Mesothelial cell of epicardium (in vitro differentiated cells): ENCODE measurements at regions not wholly inside any gene's neighbourhood (a gene's known extent, or its start where the extent isn't known, plus 50 kb on each side); places are given as distances from the start of the nearest gene placed in this dataset.
A peak's percentile ranks its signal among the peaks of the same experiment; 100 is the strongest.

Experiments used
- DNase-seq, 2 experiments: peaks; one replicate each; pipeline ENCODE4 v3.0.0; 2021; ENCODE audit warnings: low spot score in 2 of 2; ENCODE audit not compliant: unreplicated experiment in 2 of 2
- H3K27ac Mint-ChIP-seq: 2 replicates; pipeline ENCODE4 v1.8.0; 2021; ENCODE audit warnings: mixed read lengths
- H3K27me3 Mint-ChIP-seq: 2 replicates; pipeline ENCODE4 v1.8.0; 2021; ENCODE audit warnings: low read depth, mixed read lengths
- H3K36me3 Mint-ChIP-seq: 2 replicates; pipeline ENCODE4 v1.8.0; 2021; ENCODE audit warnings: mixed read lengths
- H3K4me1 Mint-ChIP-seq: 2 replicates; pipeline ENCODE4 v1.8.0; 2021; ENCODE audit warnings: mixed read lengths
- H3K4me3 Mint-ChIP-seq: 2 replicates; pipeline ENCODE4 v1.8.0; 2021; ENCODE audit warnings: mild to moderate bottlenecking, moderate library complexity, mixed read lengths
- H3K9me3 Mint-ChIP-seq: 2 replicates; pipeline ENCODE4 v1.8.0; 2021; ENCODE audit warnings: mixed read lengths
- TF ChIP-seq, protein P1 (sequence below): fragments of 200-600 bp; sonication (generic); IDR thresholded peaks from one replicate; pipeline ENCODE4 v1.5.0; 2021; ENCODE audit warnings: antibody characterized with exemption; ENCODE audit not compliant: unreplicated experiment

DNA sequence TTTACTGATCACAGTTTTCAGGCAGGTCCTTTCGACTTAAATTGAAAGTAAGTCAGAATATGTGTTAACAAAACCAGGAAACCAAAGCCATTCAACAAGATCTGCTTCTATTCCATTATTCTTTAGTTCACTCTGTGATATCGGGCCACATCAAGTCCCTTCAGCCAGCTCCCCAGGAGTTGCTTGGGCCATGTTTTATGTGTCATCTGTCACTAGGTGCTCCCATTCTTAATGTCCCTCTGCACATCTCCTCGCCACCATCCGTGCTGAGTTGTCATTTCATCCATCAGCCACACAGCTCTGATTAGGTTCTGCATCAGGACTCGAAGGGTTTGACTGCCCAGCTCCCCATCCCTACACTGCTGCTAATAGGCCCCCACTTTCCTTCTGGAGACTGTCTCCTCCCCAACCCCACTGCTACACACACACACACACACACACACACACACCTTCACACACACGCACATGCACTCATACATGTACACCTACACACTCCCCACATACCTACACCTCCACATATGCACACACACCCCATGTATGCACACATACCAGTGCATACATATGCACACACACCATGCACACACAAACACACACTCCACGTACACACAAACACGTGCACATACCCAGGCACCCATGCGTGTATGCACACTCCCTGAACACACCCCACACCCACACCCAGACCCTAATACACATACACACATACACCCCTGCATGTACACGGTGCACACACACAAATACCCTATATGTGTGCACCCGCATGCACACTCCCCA is 143.3 kb upstream of the GMDS start:
- H3K27ac Mint-ChIP-seq: no peak overlapping the region
- no peaks in the 10 kb centered on the region for H3K27me3 Mint-ChIP-seq
- no peak for DNase-seq
- no peak overlapping the region for H3K4me3 Mint-ChIP-seq
- H3K4me1 Mint-ChIP-seq: peaks cover 17% of the 10 kb centered on the region
- TF ChIP-seq, protein P1, sequence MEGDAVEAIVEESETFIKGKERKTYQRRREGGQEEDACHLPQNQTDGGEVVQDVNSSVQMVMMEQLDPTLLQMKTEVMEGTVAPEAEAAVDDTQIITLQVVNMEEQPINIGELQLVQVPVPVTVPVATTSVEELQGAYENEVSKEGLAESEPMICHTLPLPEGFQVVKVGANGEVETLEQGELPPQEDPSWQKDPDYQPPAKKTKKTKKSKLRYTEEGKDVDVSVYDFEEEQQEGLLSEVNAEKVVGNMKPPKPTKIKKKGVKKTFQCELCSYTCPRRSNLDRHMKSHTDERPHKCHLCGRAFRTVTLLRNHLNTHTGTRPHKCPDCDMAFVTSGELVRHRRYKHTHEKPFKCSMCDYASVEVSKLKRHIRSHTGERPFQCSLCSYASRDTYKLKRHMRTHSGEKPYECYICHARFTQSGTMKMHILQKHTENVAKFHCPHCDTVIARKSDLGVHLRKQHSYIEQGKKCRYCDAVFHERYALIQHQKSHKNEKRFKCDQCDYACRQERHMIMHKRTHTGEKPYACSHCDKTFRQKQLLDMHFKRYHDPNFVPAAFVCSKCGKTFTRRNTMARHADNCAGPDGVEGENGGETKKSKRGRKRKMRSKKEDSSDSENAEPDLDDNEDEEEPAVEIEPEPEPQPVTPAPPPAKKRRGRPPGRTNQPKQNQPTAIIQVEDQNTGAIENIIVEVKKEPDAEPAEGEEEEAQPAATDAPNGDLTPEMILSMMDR: no peak
- peaks cover 10% of the 10 kb centered on the region for H3K36me3 Mint-ChIP-seq
- peaks cover 23% of the 10 kb centered on the region for H3K9me3 Mint-ChIP-seq

DNA sequence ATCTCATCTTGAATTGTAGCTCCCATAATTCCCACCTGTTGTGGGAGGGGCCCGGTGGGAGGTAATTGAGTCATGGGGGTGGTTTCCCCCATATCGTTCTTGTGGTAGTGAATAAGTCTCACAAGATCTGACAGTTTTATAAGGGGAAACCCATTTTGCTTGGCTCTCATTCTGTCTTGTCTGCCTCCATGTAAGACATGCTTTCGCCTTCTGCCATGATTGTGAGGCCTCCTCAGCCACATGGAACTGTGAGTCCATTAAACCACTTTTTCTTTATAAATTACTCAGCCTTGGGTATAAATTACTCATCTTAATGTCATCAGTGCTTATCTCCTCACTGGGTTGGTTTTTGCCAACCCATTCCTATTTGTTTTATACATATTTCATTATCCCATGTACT is 142.0 kb upstream of the GMDS start:
- H3K4me3 Mint-ChIP-seq: no peak overlapping the region
- H3K27ac Mint-ChIP-seq: no peak overlapping the region
- H3K27me3 Mint-ChIP-seq: no peaks in the 10 kb centered on the region
- DNase-seq: no peak
- peaks cover 17% of the 10 kb centered on the region for H3K4me1 Mint-ChIP-seq
- TF ChIP-seq, protein P1: no peak
- peaks cover 15% of the 10 kb centered on the region for H3K9me3 Mint-ChIP-seq
- peaks cover 10% of the 10 kb centered on the region for H3K36me3 Mint-ChIP-seq

DNA sequence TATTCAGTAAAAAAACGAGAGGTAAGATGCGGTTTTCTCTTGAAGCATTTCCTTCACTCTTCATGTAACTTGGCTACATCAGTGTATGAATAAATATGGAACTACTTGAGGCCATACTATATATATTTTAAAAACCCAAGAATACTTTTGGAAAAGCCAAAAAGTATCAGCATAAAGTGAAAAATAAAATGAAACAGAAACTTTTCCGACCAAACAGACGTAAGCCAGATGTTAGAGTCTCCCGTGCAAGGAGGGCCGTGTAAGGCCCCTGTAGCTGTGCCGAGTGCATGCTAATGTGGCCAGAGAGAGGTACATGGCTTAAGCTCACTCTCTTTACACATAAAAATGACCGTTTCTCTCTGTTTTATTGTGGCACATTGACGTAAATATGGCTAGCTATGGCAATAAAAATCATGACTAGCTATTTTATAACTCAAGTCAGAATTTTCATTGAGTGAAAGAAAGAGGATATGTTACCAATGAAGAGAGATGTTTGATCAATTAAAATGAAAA is 140.1 kb upstream of the GMDS start:
- Mint-ChIP-seq H3K4me3 (no peak overlapping the region), H3K9me3 (peaks cover 13% of the 10 kb centered on the region), H3K4me1 (peaks cover 17% of the 10 kb centered on the region), H3K27ac (peak overlapping the region; percentile 72), H3K27me3 (no peaks in the 10 kb centered on the region), H3K36me3 (peaks cover 9% of the 10 kb centered on the region)
- TF ChIP-seq, protein P1: no peak
- DNase-seq: no peak

DNA sequence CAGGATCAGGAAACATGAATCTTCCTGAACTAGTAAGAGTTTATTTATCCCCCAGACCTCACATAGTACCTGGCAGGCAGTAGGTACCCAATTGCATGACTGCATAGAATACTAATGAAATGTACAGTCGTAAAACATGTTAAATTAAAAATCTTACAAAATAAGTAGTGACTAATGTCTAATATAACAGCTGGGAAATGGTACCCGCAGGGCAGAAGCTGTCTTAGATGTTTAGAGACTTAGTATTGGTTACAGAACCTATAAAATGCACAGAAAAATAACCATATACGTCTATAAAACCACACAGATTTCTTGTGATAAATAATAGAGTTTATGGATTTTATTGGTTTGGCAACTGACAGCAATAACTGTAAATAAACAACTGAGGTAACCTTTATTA is 139.1 kb upstream of the GMDS start:
- H3K4me3 Mint-ChIP-seq: no peak overlapping the region
- TF ChIP-seq, protein P1: no peak
- H3K27me3 Mint-ChIP-seq: no peaks in the 10 kb centered on the region
- no peak overlapping the region for H3K27ac Mint-ChIP-seq
- DNase-seq: no peak
- H3K36me3 Mint-ChIP-seq: peaks cover 9% of the 10 kb centered on the region
- peaks cover 17% of the 10 kb centered on the region for H3K4me1 Mint-ChIP-seq
- peaks cover 13% of the 10 kb centered on the region for H3K9me3 Mint-ChIP-seq

DNA sequence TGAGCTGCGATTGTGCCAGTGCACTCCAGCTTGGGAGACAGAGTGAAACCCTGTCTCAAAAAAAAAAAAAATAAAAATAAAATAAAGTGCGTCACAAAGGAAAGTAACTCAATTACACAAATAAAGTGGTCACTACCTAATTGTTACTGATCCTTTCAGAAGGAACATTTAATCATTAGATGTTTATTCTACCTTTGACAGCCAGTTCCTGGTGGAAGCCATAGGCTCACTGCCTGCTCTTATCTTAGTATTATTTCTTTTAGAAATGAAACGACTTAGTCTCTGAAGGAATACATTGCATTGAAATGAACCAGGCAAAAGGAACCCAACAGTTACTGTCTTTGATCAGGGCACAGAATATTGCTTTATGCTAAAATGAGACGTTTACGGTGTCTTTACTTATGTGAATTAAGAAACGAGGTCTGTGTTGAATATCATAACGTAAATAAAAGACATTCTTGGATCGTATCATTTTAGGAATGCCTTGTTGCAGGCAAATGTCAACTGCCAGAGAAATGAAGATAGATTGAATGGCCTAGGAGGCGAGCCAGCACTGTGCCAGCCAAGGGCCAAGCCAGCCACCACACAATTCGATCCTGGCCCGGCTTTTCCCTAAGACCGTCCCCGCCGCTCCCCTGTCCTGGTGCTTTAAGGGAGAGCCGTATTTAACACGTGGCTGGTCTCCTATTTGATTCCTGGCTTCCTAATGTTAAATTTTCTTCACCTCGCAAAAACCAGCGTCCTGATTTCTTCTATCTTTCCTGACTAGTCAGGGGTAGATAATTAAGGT is 136.7 kb upstream of the GMDS start:
- Mint-ChIP-seq H3K27me3 (no peaks in the 10 kb centered on the region), H3K4me3 (no peak overlapping the region), H3K9me3 (peaks cover 7% of the 10 kb centered on the region), H3K36me3 (peaks cover 7% of the 10 kb centered on the region), H3K27ac (no peak overlapping the region), H3K4me1 (peaks cover 17% of the 10 kb centered on the region)
- DNase-seq: no peak
- TF ChIP-seq, protein P1: no peak
